HG02852 (cell line): ENCODE measurements at regions not wholly inside any gene's neighbourhood (a gene's known extent, or its start where the extent isn't known, plus 50 kb on each side); places are given as distances from the start of the nearest gene placed in this dataset.

Experiments used
- ATAC-seq: cut with Tn5 transposase; IDR thresholded peaks from one replicate; pipeline ENCODE4 v1.9.1; 2021; ENCODE audit warnings: mild to moderate bottlenecking, moderate library complexity; ENCODE audit not compliant: unreplicated experiment

DNA sequence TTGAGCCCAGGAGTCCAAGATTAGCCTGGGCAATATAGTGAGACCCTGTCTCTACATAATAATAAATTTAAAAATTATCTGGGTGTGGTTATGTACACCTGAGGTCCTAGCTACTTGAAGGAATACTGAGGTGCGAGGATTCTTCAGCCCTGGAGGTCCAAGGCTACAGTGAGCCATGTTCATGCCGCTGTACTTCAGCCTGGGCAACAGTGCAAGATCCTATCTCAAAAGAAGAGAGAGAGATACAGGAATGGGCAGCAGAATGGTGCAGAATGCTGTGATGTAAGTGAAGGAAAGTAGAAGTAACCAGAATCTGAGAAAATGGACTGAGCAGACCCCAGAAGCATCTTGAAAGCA is 62.7 kb upstream of the EXOC4 start:
- ATAC-seq = no peak

DNA sequence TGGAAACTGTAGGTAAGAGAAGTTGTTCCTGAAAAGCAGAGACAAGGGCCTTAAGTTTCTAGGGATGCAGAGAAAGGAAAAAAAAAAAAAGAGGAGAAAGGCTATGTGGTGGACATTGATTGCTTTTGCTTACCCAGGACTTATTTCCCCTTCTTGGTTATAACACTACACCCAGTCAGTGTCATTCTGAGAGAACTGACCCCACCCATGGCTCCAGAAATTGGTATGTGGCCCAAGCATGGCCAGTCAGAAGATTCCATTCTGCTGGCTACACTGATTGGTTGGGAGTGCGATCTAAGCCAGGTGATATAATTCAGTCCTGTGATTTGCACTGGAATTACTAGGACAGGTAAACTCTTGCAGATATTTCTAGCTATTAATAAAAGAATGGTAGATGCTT is 62.2 kb upstream of the EXOC4 start:
- ATAC-seq = no peak

DNA sequence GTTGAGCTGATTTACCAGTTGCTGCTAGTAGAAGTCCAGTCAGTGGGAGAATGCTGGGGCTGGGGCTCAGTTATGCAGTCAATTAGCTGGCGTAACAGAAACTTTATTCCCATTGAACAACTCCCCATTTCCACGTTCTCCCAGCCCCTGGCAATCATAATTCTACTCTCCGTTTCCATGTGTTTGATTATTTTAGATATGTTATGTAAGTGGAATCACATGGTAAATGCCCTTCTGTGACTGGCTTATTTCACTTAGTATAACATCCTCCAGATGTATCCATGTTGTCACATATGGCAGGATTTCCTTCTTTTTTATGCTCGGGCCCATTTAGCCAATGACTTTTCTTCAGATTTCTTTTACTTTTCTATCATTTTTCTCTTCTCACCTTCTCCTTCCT is 61.1 kb upstream of the EXOC4 start:
- no peak for ATAC-seq

DNA sequence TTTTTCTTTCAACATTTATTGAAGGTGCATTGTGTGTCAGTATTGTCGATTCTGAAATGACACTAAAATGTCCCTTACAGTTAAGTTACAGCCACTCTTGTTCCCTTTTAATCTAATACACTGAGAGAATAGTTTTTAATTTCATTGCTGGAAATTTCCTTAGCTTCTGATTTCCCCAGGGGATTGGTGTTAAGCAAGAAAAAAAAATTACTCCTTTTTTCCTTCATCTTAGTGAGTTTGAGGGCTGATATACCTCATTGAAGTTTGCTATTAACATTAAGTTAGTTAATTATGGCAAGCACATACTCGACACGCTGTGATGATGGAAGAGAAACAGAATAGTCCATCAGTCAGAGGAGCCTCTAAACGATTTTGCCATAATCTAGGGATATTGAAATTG is 57.0 kb upstream of the EXOC4 start:
- no peak for ATAC-seq

DNA sequence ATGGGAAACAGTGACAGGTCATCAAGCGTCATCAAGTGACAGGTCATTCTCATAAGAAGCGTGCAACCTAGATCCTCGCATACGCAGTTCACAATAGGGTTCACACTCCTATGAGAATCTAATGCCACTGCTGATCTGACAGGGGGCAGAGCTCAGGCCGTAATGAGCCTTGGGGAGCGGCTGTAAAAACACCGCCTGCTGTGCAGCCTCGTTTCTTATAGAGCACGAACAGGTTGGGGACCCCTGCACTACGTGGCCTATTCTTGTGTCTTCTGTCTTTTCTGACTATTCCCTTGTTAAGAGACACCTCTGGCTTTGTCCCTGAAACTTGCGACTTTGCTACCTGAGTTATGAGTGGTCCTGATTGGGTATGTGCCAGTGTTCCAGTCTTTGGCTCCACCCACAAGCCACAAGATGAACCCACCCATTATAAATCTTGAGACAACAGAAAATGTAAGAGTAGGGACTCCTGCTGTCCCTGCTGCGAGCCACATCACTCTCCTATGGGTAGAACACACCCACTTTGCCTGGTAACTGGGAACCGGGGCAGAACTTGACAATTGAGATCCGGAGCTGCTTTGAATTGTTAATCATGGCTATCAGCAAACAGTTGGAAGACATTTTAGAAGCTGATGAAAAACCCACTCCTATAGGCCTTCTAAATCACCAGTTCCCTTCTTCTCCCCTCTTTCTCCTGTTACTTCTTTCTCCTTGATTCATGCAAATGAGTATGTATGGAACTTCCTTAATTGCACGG is 55.8 kb upstream of the EXOC4 start:
- no peak for ATAC-seq

DNA sequence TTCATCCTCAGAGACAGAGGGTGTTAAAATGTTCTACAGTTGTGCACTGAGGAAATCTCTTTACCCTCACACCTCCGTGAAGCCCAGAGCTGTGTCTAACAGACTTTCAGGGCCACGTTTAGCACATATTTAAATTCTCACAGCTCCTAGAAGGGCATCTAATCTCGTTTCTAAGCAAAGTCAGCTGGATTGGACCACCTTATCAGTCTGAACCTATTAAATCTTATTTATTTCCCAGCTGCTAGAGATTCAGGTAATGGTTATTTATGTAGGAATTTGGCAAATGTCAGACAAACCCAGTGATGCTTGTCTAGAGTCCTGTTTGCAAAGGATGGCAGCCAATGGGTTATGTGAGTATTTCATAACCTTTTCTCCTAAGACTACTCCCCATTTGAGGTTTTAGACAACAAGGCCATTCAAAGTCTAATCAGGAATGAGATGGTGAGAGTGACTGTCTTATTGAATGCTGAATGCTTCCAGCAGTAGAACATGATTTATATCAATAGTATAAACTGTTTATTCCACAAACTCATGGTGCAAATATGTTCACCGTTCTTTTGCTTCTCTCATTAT is 54.8 kb upstream of the EXOC4 start:
- no peak for ATAC-seq

DNA sequence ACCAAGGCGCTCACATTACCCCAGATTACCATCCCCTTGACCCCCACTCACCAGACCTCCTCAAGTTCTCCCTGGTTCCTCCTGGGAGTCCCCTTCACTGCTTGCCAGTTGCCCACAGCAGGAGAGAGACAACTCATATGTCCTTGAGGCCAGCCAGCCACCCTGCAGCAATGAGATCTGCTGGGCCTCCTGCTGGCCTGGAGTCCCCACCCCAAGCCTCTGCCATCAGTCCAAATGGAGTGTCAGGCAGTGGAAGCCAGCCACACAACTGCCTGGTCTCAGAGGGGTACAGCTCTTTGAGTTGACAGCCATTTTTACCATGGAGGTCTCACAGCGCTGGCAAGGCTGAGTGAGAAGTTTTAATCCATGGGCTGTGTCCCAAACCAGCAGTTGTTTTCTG is 53.0 kb upstream of the EXOC4 start:
- ATAC-seq = no peak

DNA sequence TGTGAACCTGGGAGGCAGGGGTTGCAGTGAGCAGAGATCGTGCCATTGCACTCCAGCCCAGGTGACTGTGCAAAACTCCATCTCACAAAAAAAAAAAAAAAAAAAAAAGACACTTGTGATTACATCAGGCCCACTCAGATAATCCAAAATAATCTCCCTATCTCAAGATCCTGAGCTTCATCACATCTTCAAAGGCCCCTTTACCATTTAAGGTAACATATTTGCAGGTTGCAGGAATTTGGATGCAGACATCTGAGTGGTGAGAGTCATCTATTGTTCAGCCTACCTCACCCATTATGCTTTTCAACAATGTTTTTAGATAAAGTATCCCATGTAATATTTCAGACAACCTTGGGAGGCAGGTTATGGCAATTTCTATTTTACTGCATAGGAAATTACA is 51.4 kb upstream of the EXOC4 start:
- no peak for ATAC-seq

DNA sequence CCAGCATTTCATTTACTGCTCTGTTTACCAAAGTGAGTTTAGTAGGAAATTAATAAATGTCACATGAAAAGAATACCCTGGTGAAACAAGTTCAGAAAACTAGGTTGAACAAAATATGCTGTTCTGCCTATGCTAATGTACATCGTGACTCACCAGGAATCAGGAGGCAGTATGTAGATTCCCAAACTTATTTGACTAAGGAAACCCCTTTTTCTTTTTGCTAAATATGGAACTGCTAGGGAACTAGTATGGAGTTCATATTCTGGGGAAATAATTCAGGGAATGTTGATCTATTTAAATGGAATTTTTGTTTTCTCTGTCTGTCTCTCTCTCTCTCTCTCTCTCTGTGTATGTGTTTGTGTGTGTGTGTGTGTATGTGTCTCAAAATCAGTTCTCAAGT is 49.9 kb upstream of the EXOC4 start:
- ATAC-seq = no peak
